ENCODE measurements at regions not wholly inside any gene's neighbourhood (a gene's known extent, or its start where the extent isn't known, plus 50 kb on each side); places are given as distances from the start of the nearest gene placed in this dataset.

DNA sequence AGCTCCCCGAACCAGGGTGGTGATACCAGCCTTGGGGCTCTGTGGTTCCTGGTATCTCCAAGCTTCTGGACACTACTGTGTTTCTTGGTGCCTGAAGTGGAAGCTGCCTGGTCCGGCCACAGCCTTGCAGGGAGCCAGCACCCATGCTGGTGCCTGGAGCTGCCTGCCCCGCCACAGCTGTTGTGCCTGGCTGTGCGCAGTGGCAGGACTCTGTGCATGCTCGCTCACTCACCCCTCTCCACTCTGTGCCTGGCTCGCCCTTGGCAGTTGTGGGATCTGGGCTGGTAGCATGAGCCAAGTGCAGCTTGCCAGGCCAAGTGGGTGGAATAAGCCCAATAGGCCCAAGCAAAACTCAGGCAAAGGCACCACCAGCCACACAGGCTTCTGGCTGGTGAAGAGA lies 1225.3 kb downstream of the SLITRK5 start:
- CTCF ChIA-PET, result no interaction called here
- H3K9me3 ChIP-seq (ENCODE audit: control insufficient read depth, insufficient read depth, low read depth, low read length), result no peaks in the 10 kb centered on the region

DNA sequence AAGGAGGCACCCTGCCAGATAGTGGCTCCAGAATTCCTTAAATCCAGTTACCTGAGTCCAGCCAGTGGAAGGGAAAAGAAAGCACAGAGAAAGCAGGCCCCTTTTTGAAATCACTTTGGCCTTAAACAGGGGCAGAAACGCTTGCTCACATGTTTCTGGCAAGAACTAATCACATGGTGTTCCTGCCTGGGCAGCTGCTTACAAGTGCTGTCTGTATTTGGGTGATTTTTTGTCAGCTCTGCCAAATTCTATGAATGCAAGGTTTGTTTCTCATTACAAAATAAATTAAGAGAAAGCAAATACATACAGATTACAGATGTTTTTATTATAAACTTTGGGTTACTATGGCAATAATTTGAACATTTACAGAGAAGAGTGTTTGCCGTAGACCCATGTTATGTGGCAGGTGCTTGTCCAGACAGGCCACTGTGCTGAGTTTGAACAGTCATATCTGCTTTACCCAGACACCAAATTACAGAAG lies 1237.8 kb downstream of the SLITRK5 start:
- Histone ChIP-seq H3K9me3 (ENCODE audit: control insufficient read depth, insufficient read depth, low read depth, low read length) (no peaks in the 10 kb centered on the region), H3K27ac (ENCODE audit: extremely low read depth, low read depth, low read length) (no peak overlapping the region), H3K36me3 (ENCODE audit: control insufficient read depth in 2 of 2, insufficient read depth in 1 of 2, low read length in 2 of 2) (no peaks in the 10 kb centered on the region), H3K4me3 (ENCODE audit: low read depth, low read length) (no peak overlapping the region), H3K4me1 (ENCODE audit: control insufficient read depth, insufficient read depth, low read length) (no peaks in the 10 kb centered on the region)
- TF ChIP-seq ZNF548 (tag by site-specific recombination; IDR thresholded peaks at IDR 0.05) (no peak), ZNF157 (tag by site-specific recombination; IDR thresholded peaks at IDR 0.05) (no peak), ZNF670 (tag by site-specific recombination; IDR thresholded peaks at IDR 0.05; ENCODE audit: low read depth) (no peak), OVOL3 (tag by site-specific recombination; IDR thresholded peaks at IDR 0.05) (no peak)
- TF ChIP-seq, protein P1, sequence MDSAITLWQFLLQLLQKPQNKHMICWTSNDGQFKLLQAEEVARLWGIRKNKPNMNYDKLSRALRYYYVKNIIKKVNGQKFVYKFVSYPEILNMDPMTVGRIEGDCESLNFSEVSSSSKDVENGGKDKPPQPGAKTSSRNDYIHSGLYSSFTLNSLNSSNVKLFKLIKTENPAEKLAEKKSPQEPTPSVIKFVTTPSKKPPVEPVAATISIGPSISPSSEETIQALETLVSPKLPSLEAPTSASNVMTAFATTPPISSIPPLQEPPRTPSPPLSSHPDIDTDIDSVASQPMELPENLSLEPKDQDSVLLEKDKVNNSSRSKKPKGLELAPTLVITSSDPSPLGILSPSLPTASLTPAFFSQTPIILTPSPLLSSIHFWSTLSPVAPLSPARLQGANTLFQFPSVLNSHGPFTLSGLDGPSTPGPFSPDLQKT (IDR thresholded peaks at IDR 0.05; ENCODE audit: borderline replicate concordance, low read depth, low read length), result no peak
- TF ChIP-seq, protein P2, sequence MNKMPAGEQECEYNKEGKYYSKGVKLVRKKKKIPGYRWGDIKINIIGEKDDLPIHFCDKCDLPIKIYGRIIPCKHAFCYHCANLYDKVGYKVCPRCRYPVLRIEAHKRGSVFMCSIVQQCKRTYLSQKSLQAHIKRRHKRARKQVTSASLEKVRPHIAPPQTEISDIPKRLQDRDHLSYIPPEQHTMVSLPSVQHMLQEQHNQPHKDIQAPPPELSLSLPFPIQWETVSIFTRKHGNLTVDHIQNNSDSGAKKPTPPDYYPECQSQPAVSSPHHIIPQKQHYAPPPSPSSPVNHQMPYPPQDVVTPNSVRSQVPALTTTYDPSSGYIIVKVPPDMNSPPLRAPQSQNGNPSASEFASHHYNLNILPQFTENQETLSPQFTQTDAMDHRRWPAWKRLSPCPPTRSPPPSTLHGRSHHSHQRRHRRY (tag by site-specific recombination; IDR thresholded peaks at IDR 0.05), result no peak
- ChIA-PET POLR2A (no interaction called here), CTCF (no interaction called here)

More for the DNA sequence above, 1225.3 kb downstream of the SLITRK5 start:
- Histone ChIP-seq H3K4me3 (ENCODE audit: low read depth, low read length) (no peak overlapping the region), H3K36me3 (ENCODE audit: control insufficient read depth in 2 of 2, insufficient read depth in 1 of 2, low read length in 2 of 2) (no peaks in the 10 kb centered on the region), H3K4me1 (ENCODE audit: control insufficient read depth, insufficient read depth, low read length) (no peaks in the 10 kb centered on the region), H3K27ac (ENCODE audit: extremely low read depth, low read depth, low read length) (no peak overlapping the region)
- POLR2A ChIA-PET, result no interaction called here
- TF ChIP-seq, protein P3, sequence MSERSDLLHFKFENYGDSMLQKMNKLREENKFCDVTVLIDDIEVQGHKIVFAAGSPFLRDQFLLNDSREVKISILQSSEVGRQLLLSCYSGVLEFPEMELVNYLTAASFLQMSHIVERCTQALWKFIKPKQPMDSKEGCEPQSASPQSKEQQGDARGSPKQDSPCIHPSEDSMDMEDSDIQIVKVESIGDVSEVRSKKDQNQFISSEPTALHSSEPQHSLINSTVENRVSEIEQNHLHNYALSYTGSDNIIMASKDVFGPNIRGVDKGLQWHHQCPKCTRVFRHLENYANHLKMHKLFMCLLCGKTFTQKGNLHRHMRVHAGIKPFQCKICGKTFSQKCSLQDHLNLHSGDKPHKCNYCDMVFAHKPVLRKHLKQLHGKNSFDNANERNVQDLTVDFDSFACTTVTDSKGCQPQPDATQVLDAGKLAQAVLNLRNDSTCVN (tag by site-specific recombination; optimal IDR thresholded peaks at IDR 0.05), result no peak
- TF ChIP-seq ZNF146 (tag by site-specific recombination; IDR thresholded peaks at IDR 0.05) (no peak), ZNF776 (tag by site-specific recombination; IDR thresholded peaks at IDR 0.05; ENCODE audit: borderline replicate concordance) (no peak), ZNF585B (tag by site-specific recombination; IDR thresholded peaks at IDR 0.05) (no peak), ZNF292 (tag by site-specific recombination; IDR thresholded peaks at IDR 0.05; ENCODE audit: borderline replicate concordance, low read depth) (no peak)

DNA sequence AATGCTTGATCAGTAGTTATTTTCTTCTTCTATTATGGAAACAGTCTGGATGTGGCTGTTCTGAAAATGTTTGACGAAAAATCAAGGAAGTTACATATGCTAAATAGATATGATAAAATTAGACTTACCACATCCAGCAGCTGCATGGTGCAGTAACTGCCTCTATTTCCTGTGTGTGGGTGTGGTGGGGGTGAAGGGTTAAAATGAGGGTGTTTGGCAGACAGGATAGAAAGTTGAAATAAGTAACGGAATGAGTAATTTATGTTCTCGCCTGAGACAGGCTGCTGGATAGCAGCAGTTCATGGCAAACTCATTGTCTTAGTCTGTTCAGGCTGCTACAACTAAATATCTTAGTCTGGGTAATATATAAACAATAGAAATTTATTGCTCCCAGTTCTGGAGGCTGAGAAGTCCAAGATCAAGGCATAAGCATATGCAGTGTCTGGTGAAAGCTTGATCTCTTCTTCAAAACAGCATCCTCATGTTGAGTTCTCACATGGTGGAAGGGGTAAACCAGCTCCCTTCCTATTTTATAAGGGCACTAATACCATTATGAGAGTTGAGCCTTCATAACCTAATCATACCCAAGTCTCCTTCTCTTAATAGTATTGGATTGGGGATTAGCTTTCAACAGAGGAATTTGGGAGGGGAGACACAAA lies 1248.9 kb downstream of the SLITRK5 start:
- H3K4me3 ChIP-seq (ENCODE audit: low read depth, low read length), result no peak overlapping the region
- ChIA-PET CTCF (no interaction called here), POLR2A (no interaction called here)
- H3K4me1 ChIP-seq (ENCODE audit: control insufficient read depth, insufficient read depth, low read length), result no peaks in the 10 kb centered on the region
- no peak overlapping the region for H3K27ac ChIP-seq (ENCODE audit: extremely low read depth, low read depth, low read length)
- no peaks in the 10 kb centered on the region for H3K9me3 ChIP-seq (ENCODE audit: control insufficient read depth, insufficient read depth, low read depth, low read length)
- no peaks in the 10 kb centered on the region for H3K36me3 ChIP-seq (ENCODE audit: control insufficient read depth in 2 of 2, insufficient read depth in 1 of 2, low read length in 2 of 2)
- no peak for TF ChIP-seq ZNF341 (tag by site-specific recombination; IDR thresholded peaks at IDR 0.05; ENCODE audit: low read depth)
- no peak for TF ChIP-seq ZNF274 (IDR thresholded peaks at IDR 0.05; ENCODE audit: low read length)
- TF ChIP-seq ZNF274 (tag by site-specific recombination; IDR thresholded peaks at IDR 0.05; ENCODE audit: borderline replicate concordance), result no peak
- no peak for TF ChIP-seq ZNF146 (tag by site-specific recombination; IDR thresholded peaks at IDR 0.05)
- no peak for TF ChIP-seq ZNF621 (tag by site-specific recombination; IDR thresholded peaks at IDR 0.05)
- no peak for TF ChIP-seq ZNF132 (tag by site-specific recombination; IDR thresholded peaks at IDR 0.05; ENCODE audit: borderline replicate concordance)
- TF ChIP-seq, protein P4, sequence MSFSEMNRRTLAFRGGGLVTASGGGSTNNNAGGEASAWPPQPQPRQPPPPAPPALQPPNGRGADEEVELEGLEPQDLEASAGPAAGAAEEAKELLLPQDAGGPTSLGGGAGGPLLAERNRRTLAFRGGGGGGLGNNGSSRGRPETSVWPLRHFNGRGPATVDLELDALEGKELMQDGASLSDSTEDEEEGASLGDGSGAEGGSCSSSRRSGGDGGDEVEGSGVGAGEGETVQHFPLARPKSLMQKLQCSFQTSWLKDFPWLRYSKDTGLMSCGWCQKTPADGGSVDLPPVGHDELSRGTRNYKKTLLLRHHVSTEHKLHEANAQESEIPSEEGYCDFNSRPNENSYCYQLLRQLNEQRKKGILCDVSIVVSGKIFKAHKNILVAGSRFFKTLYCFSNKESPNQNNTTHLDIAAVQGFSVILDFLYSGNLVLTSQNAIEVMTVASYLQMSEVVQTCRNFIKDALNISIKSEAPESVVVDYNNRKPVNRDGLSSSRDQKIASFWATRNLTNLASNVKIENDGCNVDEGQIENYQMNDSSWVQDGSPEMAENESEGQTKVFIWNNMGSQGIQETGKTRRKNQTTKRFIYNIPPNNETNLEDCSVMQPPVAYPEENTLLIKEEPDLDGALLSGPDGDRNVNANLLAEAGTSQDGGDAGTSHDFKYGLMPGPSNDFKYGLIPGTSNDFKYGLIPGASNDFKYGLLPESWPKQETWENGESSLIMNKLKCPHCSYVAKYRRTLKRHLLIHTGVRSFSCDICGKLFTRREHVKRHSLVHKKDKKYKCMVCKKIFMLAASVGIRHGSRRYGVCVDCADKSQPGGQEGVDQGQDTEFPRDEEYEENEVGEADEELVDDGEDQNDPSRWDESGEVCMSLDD (tag by site-specific recombination; IDR thresholded peaks at IDR 0.05), result no peak
- no peak for TF ChIP-seq SCRT2 (tag by site-specific recombination; IDR thresholded peaks at IDR 0.05)
- TF ChIP-seq SETDB1 (IDR thresholded peaks at IDR 0.05; ENCODE audit: insufficient read length, low read length), result no peak
- no peak for TF ChIP-seq ZNF239 (tag by site-specific recombination; IDR thresholded peaks at IDR 0.05)
- TF ChIP-seq ZNF585B (tag by site-specific recombination; IDR thresholded peaks at IDR 0.05), result no peak
- no peak for TF ChIP-seq ZNF112 (tag by site-specific recombination; IDR thresholded peaks at IDR 0.05)
- TF ChIP-seq, protein P5, sequence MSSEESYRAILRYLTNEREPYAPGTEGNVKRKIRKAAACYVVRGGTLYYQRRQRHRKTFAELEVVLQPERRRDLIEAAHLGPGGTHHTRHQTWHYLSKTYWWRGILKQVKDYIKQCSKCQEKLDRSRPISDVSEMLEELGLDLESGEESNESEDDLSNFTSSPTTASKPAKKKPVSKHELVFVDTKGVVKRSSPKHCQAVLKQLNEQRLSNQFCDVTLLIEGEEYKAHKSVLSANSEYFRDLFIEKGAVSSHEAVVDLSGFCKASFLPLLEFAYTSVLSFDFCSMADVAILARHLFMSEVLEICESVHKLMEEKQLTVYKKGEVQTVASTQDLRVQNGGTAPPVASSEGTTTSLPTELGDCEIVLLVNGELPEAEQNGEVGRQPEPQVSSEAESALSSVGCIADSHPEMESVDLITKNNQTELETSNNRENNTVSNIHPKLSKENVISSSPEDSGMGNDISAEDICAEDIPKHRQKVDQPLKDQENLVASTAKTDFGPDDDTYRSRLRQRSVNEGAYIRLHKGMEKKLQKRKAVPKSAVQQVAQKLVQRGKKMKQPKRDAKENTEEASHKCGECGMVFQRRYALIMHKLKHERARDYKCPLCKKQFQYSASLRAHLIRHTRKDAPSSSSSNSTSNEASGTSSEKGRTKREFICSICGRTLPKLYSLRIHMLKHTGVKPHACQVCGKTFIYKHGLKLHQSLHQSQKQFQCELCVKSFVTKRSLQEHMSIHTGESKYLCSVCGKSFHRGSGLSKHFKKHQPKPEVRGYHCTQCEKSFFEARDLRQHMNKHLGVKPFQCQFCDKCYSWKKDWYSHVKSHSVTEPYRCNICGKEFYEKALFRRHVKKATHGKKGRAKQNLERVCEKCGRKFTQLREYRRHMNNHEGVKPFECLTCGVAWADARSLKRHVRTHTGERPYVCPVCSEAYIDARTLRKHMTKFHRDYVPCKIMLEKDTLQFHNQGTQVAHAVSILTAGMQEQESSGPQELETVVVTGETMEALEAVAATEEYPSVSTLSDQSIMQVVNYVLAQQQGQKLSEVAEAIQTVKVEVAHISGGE (tag by site-specific recombination; conservative IDR thresholded peaks at IDR 0.05; ENCODE audit: low read depth), result no peak

Measured in HEK293 (cell line).